ENCODE measurements at regions not wholly inside any gene's neighbourhood (a gene's known extent, or its start where the extent isn't known, plus 50 kb on each side); places are given as distances from the start of the nearest gene placed in this dataset.

DNA sequence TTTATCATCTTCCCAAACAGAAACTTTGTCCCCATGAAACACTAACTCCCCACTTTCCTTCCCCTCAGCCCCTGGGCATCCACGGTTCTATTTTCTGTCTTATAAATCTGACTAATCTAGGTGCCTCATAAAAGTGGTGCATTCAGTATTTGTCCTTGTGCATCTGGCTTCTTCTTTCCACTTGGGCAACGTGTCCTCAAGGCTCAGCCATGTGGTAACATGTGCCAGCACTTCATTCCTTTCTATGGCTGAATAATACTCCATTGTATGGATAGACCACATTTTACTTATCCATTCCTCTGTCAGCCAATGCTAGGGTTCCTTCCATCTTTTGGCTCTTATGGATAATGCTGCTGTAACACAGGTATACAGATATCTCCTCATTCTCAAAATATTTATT lies 305.0 kb upstream of the RUNX1 start:
- ChIA-PET POLR2A (no interaction called here), CTCF (ENCODE audit: low intra/inter-chr PET ratio, low total read pairs) (no interaction called here)
- no peaks in the 10 kb centered on the region for H3K4me1 ChIP-seq (ENCODE audit: insufficient read depth, low read length)
- TF ChIP-seq, protein P1, sequence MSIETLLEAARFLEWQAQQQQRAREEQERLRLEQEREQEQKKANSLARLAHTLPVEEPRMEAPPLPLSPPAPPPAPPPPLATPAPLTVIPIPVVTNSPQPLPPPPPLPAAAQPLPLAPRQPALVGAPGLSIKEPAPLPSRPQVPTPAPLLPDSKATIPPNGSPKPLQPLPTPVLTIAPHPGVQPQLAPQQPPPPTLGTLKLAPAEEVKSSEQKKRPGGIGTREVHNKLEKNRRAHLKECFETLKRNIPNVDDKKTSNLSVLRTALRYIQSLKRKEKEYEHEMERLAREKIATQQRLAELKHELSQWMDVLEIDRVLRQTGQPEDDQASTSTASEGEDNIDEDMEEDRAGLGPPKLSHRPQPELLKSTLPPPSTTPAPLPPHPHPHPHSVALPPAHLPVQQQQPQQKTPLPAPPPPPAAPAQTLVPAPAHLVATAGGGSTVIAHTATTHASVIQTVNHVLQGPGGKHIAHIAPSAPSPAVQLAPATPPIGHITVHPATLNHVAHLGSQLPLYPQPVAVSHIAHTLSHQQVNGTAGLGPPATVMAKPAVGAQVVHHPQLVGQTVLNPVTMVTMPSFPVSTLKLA (IDR thresholded peaks at IDR 0.05), result peak; percentile 92
- TF ChIP-seq ZNF354B (CRISPR knock-in tag; IDR thresholded peaks at IDR 0.05) (no peak), ARNT (IDR thresholded peaks at IDR 0.05) (no peak), GZF1 (CRISPR knock-in tag; IDR thresholded peaks at IDR 0.05) (no peak)
- TF ChIP-seq, protein P2, sequence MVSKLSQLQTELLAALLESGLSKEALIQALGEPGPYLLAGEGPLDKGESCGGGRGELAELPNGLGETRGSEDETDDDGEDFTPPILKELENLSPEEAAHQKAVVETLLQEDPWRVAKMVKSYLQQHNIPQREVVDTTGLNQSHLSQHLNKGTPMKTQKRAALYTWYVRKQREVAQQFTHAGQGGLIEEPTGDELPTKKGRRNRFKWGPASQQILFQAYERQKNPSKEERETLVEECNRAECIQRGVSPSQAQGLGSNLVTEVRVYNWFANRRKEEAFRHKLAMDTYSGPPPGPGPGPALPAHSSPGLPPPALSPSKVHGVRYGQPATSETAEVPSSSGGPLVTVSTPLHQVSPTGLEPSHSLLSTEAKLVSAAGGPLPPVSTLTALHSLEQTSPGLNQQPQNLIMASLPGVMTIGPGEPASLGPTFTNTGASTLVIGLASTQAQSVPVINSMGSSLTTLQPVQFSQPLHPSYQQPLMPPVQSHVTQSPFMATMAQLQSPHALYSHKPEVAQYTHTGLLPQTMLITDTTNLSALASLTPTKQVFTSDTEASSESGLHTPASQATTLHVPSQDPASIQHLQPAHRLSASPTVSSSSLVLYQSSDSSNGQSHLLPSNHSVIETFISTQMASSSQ (IDR thresholded peaks at IDR 0.05; ENCODE audit: low read depth), result no peak
- TF ChIP-seq, protein P2 (CRISPR knock-in tag; IDR thresholded peaks at IDR 0.05; ENCODE audit: borderline replicate concordance), result no peak
- no peak for ATAC-seq
- in situ Hi-C loops (cut with HindIII; ENCODE audit: extremely low pct_ligation_motif_present, low pct_unique_long_range_greater_than_20kb) (no loop called here), intact Hi-C loops (cut with micrococcal nuclease; ENCODE audit: unreplicated experiment) (no loop called here)
- no peaks in the 10 kb centered on the region for H3K79me2 ChIP-seq (ENCODE audit: insufficient read depth, low read length)
- no peaks in the 10 kb centered on the region for H4K20me1 ChIP-seq (ENCODE audit: insufficient read depth, low read length)
- no peaks in the 10 kb centered on the region for H3K27me3 ChIP-seq (ENCODE audit: control insufficient read depth in 1 of 2, insufficient read depth in 2 of 2, low read length in 2 of 2)
- H3K36me3 ChIP-seq (replicated peaks in 1 of 2; ENCODE audit: control insufficient read depth in 1 of 2, insufficient read depth in 2 of 2, low read length in 2 of 2), result no peaks in the 10 kb centered on the region
- no TSS peak for BruUV-seq (replicated peaks)
- H3K4me3 ChIP-seq (replicated peaks in 1 of 3; ENCODE audit: insufficient read depth in 1 of 3, low read depth in 2 of 3, low read length in 3 of 3), result no peak overlapping the region
- H3K9me3 ChIP-seq (ENCODE audit: low read length), result no peaks in the 10 kb centered on the region
- H3K9ac ChIP-seq (ENCODE audit: insufficient read depth, low read depth, low read length), result no peak overlapping the region
- H2AFZ ChIP-seq (ENCODE audit: low read length), result no peak overlapping the region
- no peak overlapping the region for H3K4me2 ChIP-seq (ENCODE audit: low read depth, low read length)
- no peak for FAIRE-seq
- WGBS (ENCODE audit: low lambda C conversion rate), result 3% methylated on average over 2 of the region's 2 CpGs
- H3K27ac ChIP-seq (ENCODE audit: extremely low read length, insufficient read depth, low read length), result no peak overlapping the region
- no peak for DNase-seq (ENCODE audit: low spot score)

All from HepG2 (cell line).